ENCODE measurements at regions not wholly inside any gene's neighbourhood (a gene's known extent, or its start where the extent isn't known, plus 50 kb on each side); places are given as distances from the start of the nearest gene placed in this dataset.

DNA sequence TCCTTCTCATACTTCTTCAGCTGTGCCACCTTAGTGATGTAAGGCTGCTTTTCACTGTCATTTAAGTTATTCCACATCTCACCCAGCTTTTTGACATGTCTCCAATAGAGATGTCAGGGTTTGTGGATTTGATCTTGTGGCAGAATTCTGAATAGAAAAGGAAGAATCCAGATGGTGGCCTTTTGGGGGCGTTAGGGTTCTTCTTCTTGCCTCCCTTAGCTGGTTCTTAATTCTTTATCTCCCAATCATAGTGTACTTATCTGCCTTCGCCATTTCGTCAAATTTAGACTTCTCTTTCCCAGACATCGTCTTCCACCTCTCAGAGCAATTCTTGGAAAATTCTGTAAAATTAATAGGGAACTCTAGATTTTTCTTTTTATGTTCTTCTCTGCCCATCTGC lies 422.9 kb downstream of the GJA1 start (continued):
- TF ChIP-seq KLF7 (tag by site-specific recombination; IDR thresholded peaks at IDR 0.05; ENCODE audit: borderline replicate concordance) (no peak), FEZF1 (tag by site-specific recombination; IDR thresholded peaks at IDR 0.05) (no peak)
- TF ChIP-seq, protein P1, sequence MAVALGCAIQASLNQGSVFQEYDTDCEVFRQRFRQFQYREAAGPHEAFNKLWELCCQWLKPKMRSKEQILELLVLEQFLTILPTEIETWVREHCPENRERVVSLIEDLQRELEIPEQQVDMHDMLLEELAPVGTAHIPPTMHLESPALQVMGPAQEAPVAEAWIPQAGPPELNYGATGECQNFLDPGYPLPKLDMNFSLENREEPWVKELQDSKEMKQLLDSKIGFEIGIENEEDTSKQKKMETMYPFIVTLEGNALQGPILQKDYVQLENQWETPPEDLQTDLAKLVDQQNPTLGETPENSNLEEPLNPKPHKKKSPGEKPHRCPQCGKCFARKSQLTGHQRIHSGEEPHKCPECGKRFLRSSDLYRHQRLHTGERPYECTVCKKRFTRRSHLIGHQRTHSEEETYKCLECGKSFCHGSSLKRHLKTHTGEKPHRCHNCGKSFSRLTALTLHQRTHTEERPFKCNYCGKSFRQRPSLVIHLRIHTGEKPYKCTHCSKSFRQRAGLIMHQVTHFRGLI (tag by site-specific recombination; IDR thresholded peaks at IDR 0.05): no peak

DNA sequence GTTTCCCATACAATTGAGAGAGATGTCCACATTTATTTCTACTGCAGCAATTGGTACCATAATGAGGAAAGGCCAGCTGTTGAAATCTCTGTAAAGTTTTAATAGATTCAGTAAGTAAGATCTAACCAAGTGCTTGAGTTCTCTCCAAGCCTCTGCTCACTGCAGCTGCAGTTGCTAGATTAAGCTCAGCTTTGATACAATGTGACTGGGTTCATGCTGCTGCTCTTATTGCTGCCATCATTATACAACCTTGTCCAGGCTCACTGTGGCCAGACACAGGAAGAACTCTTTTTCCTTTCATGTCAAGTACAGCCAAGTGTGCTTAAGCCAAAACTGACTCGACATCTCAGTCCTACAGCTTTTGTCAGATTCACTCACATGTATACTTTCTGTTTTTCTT lies 423.5 kb downstream of the GJA1 start:
- H3K4me3 ChIP-seq (ENCODE audit: low read depth, low read length): no peak overlapping the region
- POLR2A ChIA-PET: no interaction called here
- H3K4me1 ChIP-seq (ENCODE audit: control insufficient read depth, insufficient read depth, low read length): no peaks in the 10 kb centered on the region
- no peak for TF ChIP-seq ZNF221 (tag by site-specific recombination; IDR thresholded peaks at IDR 0.05; ENCODE audit: borderline replicate concordance)
- no peak for TF ChIP-seq SCRT1 (tag by site-specific recombination; IDR thresholded peaks at IDR 0.05; ENCODE audit: borderline replicate concordance)
- TF ChIP-seq, protein P2, sequence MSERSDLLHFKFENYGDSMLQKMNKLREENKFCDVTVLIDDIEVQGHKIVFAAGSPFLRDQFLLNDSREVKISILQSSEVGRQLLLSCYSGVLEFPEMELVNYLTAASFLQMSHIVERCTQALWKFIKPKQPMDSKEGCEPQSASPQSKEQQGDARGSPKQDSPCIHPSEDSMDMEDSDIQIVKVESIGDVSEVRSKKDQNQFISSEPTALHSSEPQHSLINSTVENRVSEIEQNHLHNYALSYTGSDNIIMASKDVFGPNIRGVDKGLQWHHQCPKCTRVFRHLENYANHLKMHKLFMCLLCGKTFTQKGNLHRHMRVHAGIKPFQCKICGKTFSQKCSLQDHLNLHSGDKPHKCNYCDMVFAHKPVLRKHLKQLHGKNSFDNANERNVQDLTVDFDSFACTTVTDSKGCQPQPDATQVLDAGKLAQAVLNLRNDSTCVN (tag by site-specific recombination; optimal IDR thresholded peaks at IDR 0.05): no peak
- TF ChIP-seq ZNF747 (tag by site-specific recombination; IDR thresholded peaks at IDR 0.05): no peak
- no peak for TF ChIP-seq ZFP3 (tag by site-specific recombination; IDR thresholded peaks at IDR 0.05; ENCODE audit: low read depth)
- no peak for TF ChIP-seq EGR2 (tag by site-specific recombination; IDR thresholded peaks at IDR 0.05; ENCODE audit: low read depth)
- TF ChIP-seq IKZF3 (tag by site-specific recombination; IDR thresholded peaks at IDR 0.05): no peak
- no peaks in the 10 kb centered on the region for H3K9me3 ChIP-seq (ENCODE audit: control insufficient read depth, insufficient read depth, low read depth, low read length)
- no peaks in the 10 kb centered on the region for H3K36me3 ChIP-seq (ENCODE audit: control insufficient read depth in 2 of 2, insufficient read depth in 1 of 2, low read length in 2 of 2)
- CTCF ChIA-PET: interaction anchor here (0.6 to 1.9 kb wide), 3 partner anchors 9 to 325 kb away, joined by 3 to 9 read pairs (median 3); no protein-coding TSS in a partner anchor
- H3K27ac ChIP-seq (ENCODE audit: extremely low read depth, low read depth, low read length): no peak overlapping the region

GRCh38 chr6:121865811-121866210 lies 430.4 kb downstream of the GJA1 start:
- no peaks in the 10 kb centered on the region for H3K4me1 ChIP-seq (ENCODE audit: control insufficient read depth, insufficient read depth, low read length)
- H3K9me3 ChIP-seq (ENCODE audit: control insufficient read depth, insufficient read depth, low read depth, low read length): no peaks in the 10 kb centered on the region
- H3K4me3 ChIP-seq (ENCODE audit: low read depth, low read length): no peak overlapping the region
- no peak overlapping the region for H3K27ac ChIP-seq (ENCODE audit: extremely low read depth, low read depth, low read length)
- H3K36me3 ChIP-seq (ENCODE audit: control insufficient read depth in 2 of 2, insufficient read depth in 1 of 2, low read length in 2 of 2): no peaks in the 10 kb centered on the region
- CTCF ChIA-PET: interaction anchor here (0.7 kb wide), 1 partner anchor 436 kb away, joined by 5 read pairs; no protein-coding TSS in a partner anchor
- POLR2A ChIA-PET: no interaction called here
- TF ChIP-seq ZNF184 (tag by site-specific recombination; IDR thresholded peaks at IDR 0.05): no peak
- TF ChIP-seq ZNF776 (tag by site-specific recombination; IDR thresholded peaks at IDR 0.05; ENCODE audit: borderline replicate concordance): no peak
- TF ChIP-seq ZNF366 (tag by site-specific recombination; conservative IDR thresholded peaks at IDR 0.05): no peak
- TF ChIP-seq ZFP37 (tag by site-specific recombination; IDR thresholded peaks at IDR 0.05): no peak
- no peak for TF ChIP-seq ZNF391 (tag by site-specific recombination; IDR thresholded peaks at IDR 0.05; ENCODE audit: borderline replicate concordance, low read depth)
- no peak for TF ChIP-seq PRDM1 (tag by site-specific recombination; IDR thresholded peaks at IDR 0.05)
- TF ChIP-seq ZNF174 (tag by site-specific recombination; IDR thresholded peaks at IDR 0.05): no peak
- TF ChIP-seq, protein P3, sequence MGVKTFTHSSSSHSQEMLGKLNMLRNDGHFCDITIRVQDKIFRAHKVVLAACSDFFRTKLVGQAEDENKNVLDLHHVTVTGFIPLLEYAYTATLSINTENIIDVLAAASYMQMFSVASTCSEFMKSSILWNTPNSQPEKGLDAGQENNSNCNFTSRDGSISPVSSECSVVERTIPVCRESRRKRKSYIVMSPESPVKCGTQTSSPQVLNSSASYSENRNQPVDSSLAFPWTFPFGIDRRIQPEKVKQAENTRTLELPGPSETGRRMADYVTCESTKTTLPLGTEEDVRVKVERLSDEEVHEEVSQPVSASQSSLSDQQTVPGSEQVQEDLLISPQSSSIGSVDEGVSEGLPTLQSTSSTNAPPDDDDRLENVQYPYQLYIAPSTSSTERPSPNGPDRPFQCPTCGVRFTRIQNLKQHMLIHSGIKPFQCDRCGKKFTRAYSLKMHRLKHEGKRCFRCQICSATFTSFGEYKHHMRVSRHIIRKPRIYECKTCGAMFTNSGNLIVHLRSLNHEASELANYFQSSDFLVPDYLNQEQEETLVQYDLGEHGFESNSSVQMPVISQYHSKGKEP (tag by site-specific recombination; IDR thresholded peaks at IDR 0.05): no peak
- no peak for TF ChIP-seq ZFP3 (tag by site-specific recombination; IDR thresholded peaks at IDR 0.05; ENCODE audit: low read depth)
- TF ChIP-seq ZNF571 (tag by site-specific recombination; IDR thresholded peaks at IDR 0.05): no peak
- TF ChIP-seq, protein P4, sequence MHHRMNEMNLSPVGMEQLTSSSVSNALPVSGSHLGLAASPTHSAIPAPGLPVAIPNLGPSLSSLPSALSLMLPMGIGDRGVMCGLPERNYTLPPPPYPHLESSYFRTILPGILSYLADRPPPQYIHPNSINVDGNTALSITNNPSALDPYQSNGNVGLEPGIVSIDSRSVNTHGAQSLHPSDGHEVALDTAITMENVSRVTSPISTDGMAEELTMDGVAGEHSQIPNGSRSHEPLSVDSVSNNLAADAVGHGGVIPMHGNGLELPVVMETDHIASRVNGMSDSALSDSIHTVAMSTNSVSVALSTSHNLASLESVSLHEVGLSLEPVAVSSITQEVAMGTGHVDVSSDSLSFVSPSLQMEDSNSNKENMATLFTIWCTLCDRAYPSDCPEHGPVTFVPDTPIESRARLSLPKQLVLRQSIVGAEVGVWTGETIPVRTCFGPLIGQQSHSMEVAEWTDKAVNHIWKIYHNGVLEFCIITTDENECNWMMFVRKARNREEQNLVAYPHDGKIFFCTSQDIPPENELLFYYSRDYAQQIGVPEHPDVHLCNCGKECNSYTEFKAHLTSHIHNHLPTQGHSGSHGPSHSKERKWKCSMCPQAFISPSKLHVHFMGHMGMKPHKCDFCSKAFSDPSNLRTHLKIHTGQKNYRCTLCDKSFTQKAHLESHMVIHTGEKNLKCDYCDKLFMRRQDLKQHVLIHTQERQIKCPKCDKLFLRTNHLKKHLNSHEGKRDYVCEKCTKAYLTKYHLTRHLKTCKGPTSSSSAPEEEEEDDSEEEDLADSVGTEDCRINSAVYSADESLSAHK (tag by site-specific recombination; IDR thresholded peaks at IDR 0.05): no peak
- TF ChIP-seq SP2 (tag by site-specific recombination; IDR thresholded peaks at IDR 0.05): no peak
- TF ChIP-seq ZNF48 (tag by site-specific recombination; IDR thresholded peaks at IDR 0.05): no peak
- TF ChIP-seq ZNF354C (tag by site-specific recombination; IDR thresholded peaks at IDR 0.05; ENCODE audit: borderline replicate concordance, low read depth): no peak
